H1 (cell line): ENCODE measurements at regions not wholly inside any gene's neighbourhood (a gene's known extent, or its start where the extent isn't known, plus 50 kb on each side); places are given as distances from the start of the nearest gene placed in this dataset.

Source experiments
- CTCF ChIA-PET: fragments of 300-600 bp; sonication (Branson Sonifier 250); formaldehyde crosslinking; loops from one replicate; lab custom pipeline; 2021; ENCODE audit not compliant: partially characterized antibody; lab: Charles Lee
- POLR2A ChIA-PET: fragments of 300-600 bp; sonication (Branson Sonifier 250); formaldehyde crosslinking; loops from one replicate; lab custom pipeline; 2021; ENCODE audit warnings: inconsistent platforms; ENCODE audit not compliant: partially characterized antibody; lab: Charles Lee
- DNase-seq, 2 experiments: peaks; one replicate each; pipeline versions ENCODE4 v3.0.0 to v3.0.0-alpha.2; 2010 to 2022; ENCODE audit warnings: low spot score in 2 of 2, low read depth in 1 of 2, mixed read lengths in 1 of 2
- FAIRE-seq: peaks from 2 replicates; lab custom pipeline; 2011; peaks lifted over from hg19 to GRCh38; lab: Jason Lieb, UNC
- H2AFZ ChIP-seq: 2 replicates; pipeline ENCODE4 v1.8.1; 2012; ENCODE audit warnings: low read length, inconsistent platforms
- H2AK5ac ChIP-seq: 2 replicates; pipeline ENCODE4 v1.6.1; 2013; ENCODE audit warnings: low read depth, low read length
- H2BK120ac ChIP-seq: replicated peaks from 2 replicates; pipeline ENCODE3; 2013; ENCODE audit warnings: low read depth, low read length, inconsistent platforms
- H2BK12ac ChIP-seq: 2 replicates; pipeline ENCODE4 v1.6.1; 2013; ENCODE audit warnings: low read depth, low read length
- H2BK15ac ChIP-seq: 2 replicates; pipeline ENCODE4 v1.6.1; 2013; ENCODE audit warnings: low read length
- H2BK20ac ChIP-seq: 2 replicates; pipeline ENCODE4 v1.6.1; 2013; ENCODE audit warnings: low read length
- H2BK5ac ChIP-seq: 2 replicates; pipeline ENCODE4 v1.6.1; 2013; ENCODE audit warnings: low read depth, low read length
- H3K14ac ChIP-seq: 2 replicates; pipeline ENCODE4 v1.6.1; 2013; ENCODE audit warnings: inconsistent platforms; ENCODE audit not compliant: insufficient read length
- H3K18ac ChIP-seq: 2 replicates; pipeline ENCODE4 v1.6.1; 2013; ENCODE audit warnings: low read length; ENCODE audit errors: extremely low read depth
- H3K23ac ChIP-seq: 2 replicates; pipeline ENCODE4 v1.6.1; 2013; ENCODE audit warnings: inconsistent platforms; ENCODE audit not compliant: insufficient read length
- H3K23me2 ChIP-seq: 2 replicates; pipeline ENCODE4 v1.6.1; 2013; ENCODE audit warnings: low read depth, low read length
- H3K27ac ChIP-seq: 2 replicates; pipeline ENCODE4 v1.6.1; 2011; ENCODE audit warnings: low read depth, low read length, inconsistent platforms
- H3K27me3 ChIP-seq, 4 experiments: replicated peaks in 1 of 4; 1 replicate in 1 of 4; 2 replicates in 3 of 4; pipeline versions ENCODE4 v1.6.1 to v1.8.1; 2011 to 2013; ENCODE audit warnings: low read length in 3 of 4, mild to moderate bottlenecking in 3 of 4, inconsistent platforms in 2 of 4, mixed read lengths in 2 of 4, moderate library complexity in 1 of 4; ENCODE audit not compliant: control insufficient read depth in 3 of 4, insufficient read depth in 3 of 4; ENCODE audit errors: extremely low read depth in 1 of 4
- H3K36me3 ChIP-seq, 4 experiments: 2 replicates each; pipeline versions ENCODE4 v1.6.1 to v1.8.1; 2011 to 2013; ENCODE audit warnings: mild to moderate bottlenecking in 4 of 4, low read length in 3 of 4, moderate library complexity in 2 of 4, control low read depth in 1 of 4, inconsistent platforms in 1 of 4; ENCODE audit not compliant: insufficient read depth in 4 of 4, control insufficient read depth in 2 of 4
- H3K4ac ChIP-seq: replicated peaks from 2 replicates; pipeline ENCODE3; 2013; ENCODE audit warnings: low read length, low read depth, mixed read lengths, inconsistent platforms; ENCODE audit not compliant: insufficient read length
- H3K4me1 ChIP-seq, 4 experiments: replicated peaks in 1 of 4; 1 replicate in 1 of 4; 2 replicates in 3 of 4; pipeline versions ENCODE4 v1.6.1 to v1.8.1; 2011 to 2013; ENCODE audit warnings: low read length in 3 of 4, inconsistent platforms in 2 of 4, mixed read lengths in 1 of 4; ENCODE audit not compliant: insufficient read depth in 4 of 4, control insufficient read depth in 3 of 4
- H3K4me2 ChIP-seq, 2 experiments: 2 replicates each; pipeline versions ENCODE4 v1.6.1 to v1.8.1; 2011 to 2013; ENCODE audit warnings: low read depth in 2 of 2, low read length in 2 of 2, control low read depth in 1 of 2, inconsistent platforms in 1 of 2, mild to moderate bottlenecking in 1 of 2; ENCODE audit not compliant: insufficient read depth in 1 of 2
- H3K4me3 ChIP-seq, 4 experiments: fragments of 200-600, 300-600 bp in 1 of 4; sonication (generic), shearing (Covaris generic), sonication (Bioruptor Twin) in 1 of 4; 2 replicates each; pipeline versions ENCODE4 v1.5.1 to v1.8.1; 2011 to 2016; ENCODE audit warnings: low read length in 4 of 4, low read depth in 3 of 4, control low read depth in 2 of 4, inconsistent platforms in 2 of 4, mild to moderate bottlenecking in 2 of 4, mixed read lengths in 1 of 4, moderate library complexity in 1 of 4; ENCODE audit not compliant: insufficient read depth in 2 of 4; ENCODE audit errors: extremely low read depth in 1 of 4
- H3K56ac ChIP-seq: replicated peaks from 2 replicates; pipeline ENCODE3; 2013; ENCODE audit warnings: low read depth, mild to moderate bottlenecking, mixed read lengths, low read length, inconsistent platforms; ENCODE audit not compliant: insufficient read length
- H3K79me1 ChIP-seq: 2 replicates; pipeline ENCODE4 v1.6.1; 2013; ENCODE audit warnings: low read depth, low read length, control low read depth
- H3K79me2 ChIP-seq, 2 experiments: 2 replicates each; pipeline versions ENCODE4 v1.6.1 to v1.8.1; 2012 to 2013; ENCODE audit warnings: low read length in 2 of 2, mild to moderate bottlenecking in 2 of 2, inconsistent platforms in 1 of 2; ENCODE audit not compliant: insufficient read depth in 2 of 2, control insufficient read depth in 1 of 2
- H3K9ac ChIP-seq, 4 experiments: replicated peaks in 1 of 4; 1 replicate in 1 of 4; 2 replicates in 3 of 4; pipeline versions ENCODE4 v1.6.1 to v1.8.1; 2011 to 2013; ENCODE audit warnings: low read depth in 3 of 4, low read length in 3 of 4, control low read depth in 2 of 4, mild to moderate bottlenecking in 2 of 4, moderate library complexity in 2 of 4, inconsistent platforms in 1 of 4; ENCODE audit errors: extremely low read depth in 1 of 4
- H3K9me3 ChIP-seq, 2 experiments: 2 replicates each; pipeline versions ENCODE4 v1.6.1 to v1.8.1; 2012 to 2013; ENCODE audit warnings: mild to moderate bottlenecking in 2 of 2, moderate library complexity in 2 of 2, control low read depth in 1 of 2, inconsistent platforms in 1 of 2, low read depth in 1 of 2, low read length in 1 of 2, mixed read lengths in 1 of 2; ENCODE audit not compliant: insufficient read depth in 2 of 2
- H4K20me1 ChIP-seq, 2 experiments: replicated peaks in 1 of 2; 2 replicates each; pipeline versions ENCODE3 to v1.8.1; 2011 to 2013; ENCODE audit warnings: inconsistent platforms in 2 of 2, low read length in 2 of 2, mild to moderate bottlenecking in 1 of 2; ENCODE audit not compliant: insufficient read depth in 2 of 2, control insufficient read depth in 1 of 2
- H4K5ac ChIP-seq: 2 replicates; pipeline ENCODE4 v1.6.1; 2013; ENCODE audit warnings: low read length, low read depth, mixed read lengths, inconsistent platforms; ENCODE audit not compliant: insufficient read length
- H4K8ac ChIP-seq: 2 replicates; pipeline ENCODE4 v1.8.0; 2013; ENCODE audit warnings: mild to moderate bottlenecking, moderate library complexity, low read length, inconsistent platforms; ENCODE audit not compliant: insufficient read depth; ENCODE audit errors: extremely low read depth
- H4K91ac ChIP-seq: replicated peaks from 2 replicates; pipeline ENCODE3; 2013; ENCODE audit warnings: low read length, mixed read lengths, inconsistent platforms; ENCODE audit not compliant: insufficient read length
- BACH1 ChIP-seq: IDR thresholded peaks from 2 replicates; pipeline ENCODE4 v1.6.1; 2012; ENCODE audit warnings: low read length, improper control_type of control experiment
- RFX5 ChIP-seq: IDR thresholded peaks from 2 replicates; pipeline ENCODE4 v1.6.1; 2011; ENCODE audit warnings: low read depth, low read length, improper control_type of control experiment, borderline replicate concordance
- RXRA ChIP-seq: IDR thresholded peaks from 2 replicates; pipeline ENCODE4 v1.6.1; 2011; ENCODE audit warnings: low read depth, mild to moderate bottlenecking, low read length, moderate library complexity; ENCODE audit not compliant: insufficient read depth
- SP2 ChIP-seq: IDR thresholded peaks from 2 replicates; pipeline ENCODE4 v1.6.1; 2012; ENCODE audit warnings: mild to moderate bottlenecking, low read length, inconsistent platforms
- WGBS, 2 experiments: shearing (Covaris generic) in 1 of 2; methylation state at CpG; one replicate each; pipeline versions ENCODE4 v1.1.6 to v1.1.7; 2013 to 2015; ENCODE audit warnings: low lambda C conversion rate in 2 of 2, mixed read lengths in 2 of 2, inconsistent platforms in 1 of 2, low coverage in 1 of 2, missing lambda C conversion rate in 1 of 2; ENCODE audit not compliant: insufficient replicate concordance in 2 of 2, insufficient coverage in 1 of 2, insufficient read length in 1 of 2; ENCODE audit errors: extremely low coverage in 1 of 2, missing lambda C conversion rate in 1 of 2; 5-methylcytosine and 5-hydroxymethylcytosine counted together

GRCh38 chr13:40233731-40234195 lies 432.7 kb downstream of the FOXO1 start:
- Histone ChIP-seq H3K23me2 (no peaks in the 10 kb centered on the region), H3K18ac (no peak overlapping the region), H3K4me1 (no peaks in the 10 kb centered on the region), H2BK5ac (peak overlapping the region; percentile 10; the same call in 1 of the 2 replicates), H3K36me3 (no peaks in the 10 kb centered on the region), H3K4ac (no peak overlapping the region), H2BK20ac (no peak overlapping the region), H3K9ac (no peak overlapping the region), H4K91ac (no peak overlapping the region), H3K56ac (no peak overlapping the region), H3K27ac (no peak overlapping the region), H2AK5ac (no peak overlapping the region), H3K4me2 (no peak overlapping the region), H2BK12ac (no peak overlapping the region), H3K27me3 (no peaks in the 10 kb centered on the region), H3K14ac (no peak overlapping the region), H2BK15ac (no peak overlapping the region), H3K4me3 (no peak overlapping the region), H2AFZ (no peak overlapping the region), H2BK120ac (no peak overlapping the region), H4K5ac (no peak overlapping the region), H3K23ac (no peak overlapping the region), H3K79me1 (no peaks in the 10 kb centered on the region), H3K79me2 (no peaks in the 10 kb centered on the region), H3K9me3 (no peaks in the 10 kb centered on the region), H4K8ac (no peak overlapping the region), H4K20me1 (no peaks in the 10 kb centered on the region)
- FAIRE-seq, result no peak
- TF ChIP-seq RFX5 (no peak), RXRA (no peak), BACH1 (no peak), SP2 (no peak)
- ChIA-PET CTCF (interaction anchor here (0.6 kb wide), 1 partner anchor 520 kb away, joined by 3 read pairs; no protein-coding TSS in a partner anchor), POLR2A (no interaction called here)
- 90% methylated on average over 8 of the region's 8 CpGs; no CpG with 5 or more reads in 1 of the 2 experiments for WGBS, 2 experiments
- no peak for DNase-seq
